CD4-positive, alpha-beta T cell (primary cell): ENCODE measurements at regions not wholly inside any gene's neighbourhood (a gene's known extent, or its start where the extent isn't known, plus 50 kb on each side); places are given as distances from the start of the nearest gene placed in this dataset.

ENCODE experiments used
- ATAC-seq: fragments of 200-7000 bp; cut with Tn5 transposase; one replicate; pipeline ENCODE4 v1.10.0; 2022; ENCODE audit warnings: mild to moderate bottlenecking; ENCODE audit not compliant: poor library complexity
- CTCF ChIA-PET: fragments of 350-600 bp; sonication (Branson Sonifier 250); formaldehyde crosslinking; loops from one replicate; lab custom pipeline; 2021; ENCODE audit warnings: antibody characterized with exemption, inconsistent platforms; lab: Charles Lee
- POLR2A ChIA-PET: fragments of 350-600 bp; sonication (Branson Sonifier 250); formaldehyde crosslinking; loops from one replicate; lab custom pipeline; 2021; ENCODE audit warnings: antibody characterized with exemption, inconsistent platforms; lab: Charles Lee
- DNase-seq, 14 experiments: peaks; one replicate each; pipeline ENCODE4 v3.0.0-alpha.2; 2013 to 2020; ENCODE audit warnings: mixed read lengths in 2 of 14
- H3K27ac ChIP-seq, 2 donors: one replicate each; pipeline versions ENCODE4 v1.5.1 to v1.7.0; 2013; ENCODE audit warnings: low read length in 2 of 2, low read depth in 1 of 2, mild to moderate bottlenecking in 1 of 2
- H3K27me3 ChIP-seq, 2 experiments: 1 replicate in 1 of 2; 2 replicates in 1 of 2; pipeline versions ENCODE4 v1.6.1 to v1.7.0; 2013; ENCODE audit warnings: low read length in 2 of 2, control low read depth in 1 of 2, mild to moderate bottlenecking in 1 of 2, moderate library complexity in 1 of 2; ENCODE audit not compliant: insufficient read depth in 2 of 2, control insufficient read depth in 1 of 2
- H3K36me3 ChIP-seq: one replicate; pipeline ENCODE4 v1.6.1; 2013; ENCODE audit warnings: low read length, control low read depth; ENCODE audit not compliant: insufficient read depth
- H3K4me1 ChIP-seq: one replicate; pipeline ENCODE4 v1.6.1; 2013; ENCODE audit warnings: low read length, control low read depth; ENCODE audit not compliant: insufficient read depth
- H3K4me3 ChIP-seq: one replicate; pipeline ENCODE4 v1.5.1; 2013; ENCODE audit warnings: mild to moderate bottlenecking, low read length, moderate library complexity
- H3K9me3 ChIP-seq, 2 experiments: 1 replicate in 1 of 2; 2 replicates in 1 of 2; pipeline versions ENCODE4 v1.6.1 to v1.7.0; 2013; ENCODE audit warnings: low read length in 2 of 2, mild to moderate bottlenecking in 2 of 2, control low read depth in 1 of 2, moderate library complexity in 1 of 2; ENCODE audit not compliant: control insufficient read depth in 1 of 2, insufficient read depth in 1 of 2
- H3K27ac Mint-ChIP-seq: one replicate; pipeline ENCODE4 v1.8.0; 2020; ENCODE audit warnings: mixed read lengths
- H3K27me3 Mint-ChIP-seq: one replicate; pipeline ENCODE4 v1.8.0; 2021; ENCODE audit warnings: mixed read lengths
- H3K36me3 Mint-ChIP-seq: one replicate; pipeline ENCODE4 v1.8.0; 2021; ENCODE audit warnings: low read depth, mixed read lengths
- H3K4me1 Mint-ChIP-seq: one replicate; pipeline ENCODE4 v1.8.0; 2021; ENCODE audit warnings: low read depth, mixed read lengths
- H3K4me3 Mint-ChIP-seq: one replicate; pipeline ENCODE4 v1.8.0; 2020; ENCODE audit warnings: mild to moderate bottlenecking, mixed read lengths
- H3K9me3 Mint-ChIP-seq: one replicate; pipeline ENCODE4 v1.8.0; 2020; ENCODE audit warnings: mixed read lengths
- intact Hi-C, 2 experiments: fragments of 100-400 bp; cut with DNase I in 1 of 2; cut with micrococcal nuclease in 1 of 2; formaldehyde crosslinking; loops; one replicate each; pipeline versions ENCODE4 v1.15.1 to v1.9.0; 2023 to 2025; cut with DNase I, micrococcal nuclease
- TF ChIP-seq, protein P1 (sequence below): fragments of 200-600 bp; IDR thresholded peaks from one replicate; pipeline ENCODE4 v1.8.0; 2022; ENCODE audit warnings: antibody characterized with exemption, mild to moderate bottlenecking

DNA sequence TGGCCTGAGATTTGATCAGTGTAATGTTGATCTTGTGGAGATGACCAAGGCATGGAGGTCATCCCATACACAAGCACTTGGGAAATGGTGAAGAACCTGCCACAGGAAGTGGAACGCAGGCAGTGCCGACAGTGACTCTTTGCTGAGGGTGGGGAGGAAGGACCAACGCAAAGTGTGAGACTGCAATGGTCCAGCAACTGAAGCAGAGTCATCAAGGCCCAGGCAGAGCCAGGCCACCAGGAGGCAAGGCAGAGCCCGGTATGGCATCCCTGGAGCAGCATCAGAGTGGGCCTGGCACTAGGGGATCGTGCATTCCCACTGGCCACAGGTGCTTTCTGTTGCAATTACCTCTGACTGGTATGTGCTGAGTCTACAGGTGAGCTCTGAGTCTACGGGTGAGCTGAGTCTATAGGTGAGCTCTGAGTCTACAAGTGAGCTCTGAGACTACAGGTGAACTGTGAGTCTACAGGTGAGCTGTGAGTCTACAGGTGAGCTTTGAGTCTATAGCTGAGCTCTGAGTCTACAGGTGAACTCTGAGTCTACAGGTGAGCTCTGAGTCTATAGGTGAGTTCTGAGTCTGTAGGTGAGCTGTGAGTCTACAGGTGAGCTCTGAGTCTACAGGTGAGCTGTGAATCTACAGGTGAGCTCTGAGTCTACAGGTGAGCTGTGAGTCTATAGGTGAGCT lies 132.9 kb downstream of the KLF6 start:
- no peaks in the 10 kb centered on the region for H3K9me3 ChIP-seq
- H3K27ac ChIP-seq: no peak overlapping the region
- CTCF ChIA-PET: no interaction called here
- peaks cover 11% of the 10 kb centered on the region for H3K4me1 ChIP-seq
- POLR2A ChIA-PET: interaction anchor here (0.7 kb wide), 2 partner anchors 132 to 297 kb away, joined by 3 read pairs; no protein-coding TSS in a partner anchor
- H3K36me3 Mint-ChIP-seq: no peaks in the 10 kb centered on the region
- no peak overlapping the region for H3K4me3 Mint-ChIP-seq
- H3K4me1 Mint-ChIP-seq: peaks cover 29% of the 10 kb centered on the region
- H3K27me3 Mint-ChIP-seq: peaks cover 12% of the 10 kb centered on the region
- DNase-seq: no peak
- H3K27ac Mint-ChIP-seq: no peak overlapping the region
- no peaks in the 10 kb centered on the region for H3K36me3 ChIP-seq
- no peak for ATAC-seq
- no peak overlapping the region for H3K4me3 ChIP-seq
- H3K27me3 ChIP-seq: no peaks in the 10 kb centered on the region
- intact Hi-C loops: no loop called here
- no peaks in the 10 kb centered on the region for H3K9me3 Mint-ChIP-seq
- TF ChIP-seq, protein P1, sequence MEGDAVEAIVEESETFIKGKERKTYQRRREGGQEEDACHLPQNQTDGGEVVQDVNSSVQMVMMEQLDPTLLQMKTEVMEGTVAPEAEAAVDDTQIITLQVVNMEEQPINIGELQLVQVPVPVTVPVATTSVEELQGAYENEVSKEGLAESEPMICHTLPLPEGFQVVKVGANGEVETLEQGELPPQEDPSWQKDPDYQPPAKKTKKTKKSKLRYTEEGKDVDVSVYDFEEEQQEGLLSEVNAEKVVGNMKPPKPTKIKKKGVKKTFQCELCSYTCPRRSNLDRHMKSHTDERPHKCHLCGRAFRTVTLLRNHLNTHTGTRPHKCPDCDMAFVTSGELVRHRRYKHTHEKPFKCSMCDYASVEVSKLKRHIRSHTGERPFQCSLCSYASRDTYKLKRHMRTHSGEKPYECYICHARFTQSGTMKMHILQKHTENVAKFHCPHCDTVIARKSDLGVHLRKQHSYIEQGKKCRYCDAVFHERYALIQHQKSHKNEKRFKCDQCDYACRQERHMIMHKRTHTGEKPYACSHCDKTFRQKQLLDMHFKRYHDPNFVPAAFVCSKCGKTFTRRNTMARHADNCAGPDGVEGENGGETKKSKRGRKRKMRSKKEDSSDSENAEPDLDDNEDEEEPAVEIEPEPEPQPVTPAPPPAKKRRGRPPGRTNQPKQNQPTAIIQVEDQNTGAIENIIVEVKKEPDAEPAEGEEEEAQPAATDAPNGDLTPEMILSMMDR: no peak

DNA sequence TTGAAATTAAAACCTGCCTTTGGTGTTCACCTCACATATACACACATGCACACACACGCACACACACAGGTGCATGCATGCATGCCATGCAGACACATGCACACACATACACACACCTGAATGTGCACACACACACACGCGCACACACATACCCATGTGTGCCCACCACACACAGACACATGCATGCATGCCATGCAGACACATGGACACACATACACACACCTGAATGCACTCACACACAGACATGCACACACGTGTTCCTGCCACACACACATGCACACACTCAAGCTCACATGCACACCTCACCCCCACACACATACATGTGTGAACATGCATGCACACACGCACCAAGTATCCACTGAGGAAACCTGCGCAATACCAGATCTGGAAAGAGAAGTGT lies 136.4 kb downstream of the KLF6 start:
- DNase-seq: no peak
- POLR2A ChIA-PET: no interaction called here
- Histone ChIP-seq H3K4me3 (no peak overlapping the region), H3K9me3 (no peaks in the 10 kb centered on the region), H3K36me3 (no peaks in the 10 kb centered on the region), H3K27ac (no peak overlapping the region), H3K27me3 (no peaks in the 10 kb centered on the region), H3K4me1 (peaks cover 3% of the 10 kb centered on the region)
- Mint-ChIP-seq H3K27ac (no peak overlapping the region), H3K27me3 (peaks cover 4% of the 10 kb centered on the region), H3K4me1 (peaks cover 10% of the 10 kb centered on the region), H3K9me3 (no peaks in the 10 kb centered on the region), H3K4me3 (no peak overlapping the region), H3K36me3 (no peaks in the 10 kb centered on the region)
- CTCF ChIA-PET: no interaction called here
- intact Hi-C loops: no loop called here
- no peak for ATAC-seq
- TF ChIP-seq, protein P1: no peak

DNA sequence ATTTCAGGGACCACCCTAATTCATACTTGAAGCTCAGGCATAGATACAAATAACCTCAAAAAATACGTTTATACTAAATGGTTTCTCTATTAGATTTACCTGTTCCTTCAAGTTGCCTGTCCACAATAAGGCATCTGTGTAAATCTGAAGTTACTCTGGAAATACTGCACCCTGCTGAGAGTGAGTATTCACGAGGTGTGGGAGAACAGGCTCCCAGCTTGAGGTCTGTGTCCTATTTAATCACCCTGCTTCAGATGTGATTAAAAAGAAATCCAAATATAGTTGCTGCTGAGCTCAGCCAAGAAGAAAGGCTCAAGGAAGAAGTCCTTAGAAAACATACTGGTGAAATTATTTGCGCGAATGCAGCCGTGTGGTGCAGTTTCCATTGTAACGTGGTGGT lies 136.8 kb downstream of the KLF6 start:
- Mint-ChIP-seq H3K27ac (no peak overlapping the region), H3K9me3 (no peaks in the 10 kb centered on the region), H3K4me3 (no peak overlapping the region), H3K27me3 (peaks cover 4% of the 10 kb centered on the region), H3K4me1 (peaks cover 6% of the 10 kb centered on the region), H3K36me3 (no peaks in the 10 kb centered on the region)
- no peak overlapping the region for H3K27ac ChIP-seq
- H3K27me3 ChIP-seq: no peaks in the 10 kb centered on the region
- ChIA-PET CTCF (no interaction called here), POLR2A (no interaction called here)
- H3K4me3 ChIP-seq: no peak overlapping the region
- intact Hi-C loops: no loop called here
- no peaks in the 10 kb centered on the region for H3K4me1 ChIP-seq
- TF ChIP-seq, protein P1: no peak
- DNase-seq: no peak
- no peaks in the 10 kb centered on the region for H3K9me3 ChIP-seq
- no peak for ATAC-seq
- no peaks in the 10 kb centered on the region for H3K36me3 ChIP-seq
